Gastrocnemius medialis (tissue), 4 donors: ENCODE measurements at regions not wholly inside any gene's neighbourhood (a gene's known extent, or its start where the extent isn't known, plus 50 kb on each side); places are given as distances from the start of the nearest gene placed in this dataset.
"Not testable (repeated sequence)": the region's sequence is repeated elsewhere in the genome, so short reads cannot be mapped to it uniquely, and the experiment has no call there.

Experiments used
- CTCF ChIP-seq, 5 experiments: fragments of 450-650 bp in 3 of 5; fragments of 200-600 bp in 2 of 5; sonication (generic) in 2 of 5; IDR thresholded peaks in 4 of 5; conservative IDR thresholded peaks in 1 of 5; 1 replicate in 4 of 5; 2 replicates in 1 of 5; pipeline ENCODE4 v1.5.1; 2016 to 2019; ENCODE audit warnings: antibody characterized with exemption in 5 of 5, mild to moderate bottlenecking in 3 of 5, moderate library complexity in 3 of 5
- POLR2A ChIP-seq, 2 donors: fragments of 450-650 bp; IDR thresholded peaks; one replicate each; pipeline ENCODE4 v1.6.1; 2017; ENCODE audit warnings: antibody characterized with exemption in 2 of 2, mild to moderate bottlenecking in 2 of 2, moderate library complexity in 2 of 2

GRCh38 chr12:92231532-92231931, 85.9 kb upstream of the BTG1 start:
- TF ChIP-seq CTCF (IDR thresholded peaks at IDR 0.05 in 4 of 5, conservative IDR thresholded peaks at IDR 0.05 in 1 of 5); POLR2A (IDR thresholded peaks at IDR 0.05): not testable (repeated sequence)
